ENCODE measurements at regions not wholly inside any gene's neighbourhood (a gene's known extent, or its start where the extent isn't known, plus 50 kb on each side); places are given as distances from the start of the nearest gene placed in this dataset.
A peak's percentile ranks its signal among the peaks of the same experiment; 100 is the strongest.

GRCh38 chr14:61188196-61188595, 92.9 kb downstream of the TMEM30B start:
- no peak overlapping the region for H2AFZ ChIP-seq (ENCODE audit: low read length)
- no peak overlapping the region for H3K9ac ChIP-seq (ENCODE audit: low read length)
- intact Hi-C loops (cut with micrococcal nuclease), result loop anchor here (2.0 kb wide), 1 partner anchor 65 kb away; no protein-coding TSS in a partner anchor
- no TSS peak for BruUV-seq (replicated peaks)
- no peaks in the 10 kb centered on the region for H3K27me3 ChIP-seq (ENCODE audit: low read length)
- no peaks in the 10 kb centered on the region for H3K9me2 ChIP-seq (replicated peaks; ENCODE audit: low read length)
- H3K79me2 ChIP-seq (ENCODE audit: low read length), result no peaks in the 10 kb centered on the region
- H3K4me3 ChIP-seq (ENCODE audit: low read length), result peak overlapping the region; percentile 65; the same call in 1 of the 2 replicates
- no peaks in the 10 kb centered on the region for H3K9me3 ChIP-seq (ENCODE audit: low read length)
- H3K36me3 ChIP-seq (ENCODE audit: low read depth, low read length), result no peaks in the 10 kb centered on the region
- no peaks in the 10 kb centered on the region for H4K20me1 ChIP-seq (ENCODE audit: low read length)
- ChIA-PET CTCF (no interaction called here), POLR2A (ENCODE audit: unreplicated experiment) (no interaction called here)
- H3F3A ChIP-seq (ENCODE audit: low read length, unreplicated experiment), result peaks cover 4% of the 10 kb centered on the region
- ATAC-seq (peak; percentile 7), DNase-seq (no peak)
- no peak overlapping the region for H3K27ac ChIP-seq (ENCODE audit: low read length)
- peaks cover 23% of the 10 kb centered on the region for H3K4me1 ChIP-seq (ENCODE audit: insufficient read depth, low read length)
- TF ChIP-seq EZH2phosphoT487 (IDR thresholded peaks at IDR 0.05; ENCODE audit: borderline replicate concordance, low read length), result no peak
- no peak for TF ChIP-seq CTCF (conservative IDR thresholded peaks at IDR 0.05; ENCODE audit: low read depth, low read length)
- no peak for TF ChIP-seq EZH2 (IDR thresholded peaks at IDR 0.05; ENCODE audit: low read length, unreplicated experiment)
- peak overlapping the region; percentile 73; the same call in 1 of the 2 replicates for H3K4me2 ChIP-seq (ENCODE audit: low read length)

GRCh38 chr14:61187196-61187905, 93.8 kb downstream of the TMEM30B start:
- ChIA-PET POLR2A (ENCODE audit: unreplicated experiment) (no interaction called here), CTCF (no interaction called here)
- peaks cover 4% of the 10 kb centered on the region for H3F3A ChIP-seq (ENCODE audit: low read length, unreplicated experiment)
- intact Hi-C loops (cut with micrococcal nuclease), result no loop called here
- no peaks in the 10 kb centered on the region for H4K20me1 ChIP-seq (ENCODE audit: low read length)
- no peaks in the 10 kb centered on the region for H3K27me3 ChIP-seq (ENCODE audit: low read length)
- no TSS peak for BruUV-seq (replicated peaks)
- H3K9ac ChIP-seq (ENCODE audit: low read length), result no peak overlapping the region
- peaks cover 23% of the 10 kb centered on the region for H3K4me1 ChIP-seq (ENCODE audit: insufficient read depth, low read length)
- H3K9me3 ChIP-seq (ENCODE audit: low read length), result no peaks in the 10 kb centered on the region
- no peak overlapping the region for H2AFZ ChIP-seq (ENCODE audit: low read length)
- H3K27ac ChIP-seq (ENCODE audit: low read length), result no peak overlapping the region
- DNase-seq, result no peak
- H3K79me2 ChIP-seq (ENCODE audit: low read length), result no peaks in the 10 kb centered on the region
- no peak overlapping the region for H3K4me2 ChIP-seq (ENCODE audit: low read length)
- no peaks in the 10 kb centered on the region for H3K9me2 ChIP-seq (replicated peaks; ENCODE audit: low read length)
- H3K4me3 ChIP-seq (ENCODE audit: low read length), result no peak overlapping the region
- no peaks in the 10 kb centered on the region for H3K36me3 ChIP-seq (ENCODE audit: low read depth, low read length)
- no peak for ATAC-seq
- TF ChIP-seq EZH2 (IDR thresholded peaks at IDR 0.05; ENCODE audit: low read length, unreplicated experiment), result no peak
- TF ChIP-seq CTCF (conservative IDR thresholded peaks at IDR 0.05; ENCODE audit: low read depth, low read length), result no peak
- TF ChIP-seq EZH2phosphoT487 (IDR thresholded peaks at IDR 0.05; ENCODE audit: borderline replicate concordance, low read length), result no peak

Data from PC-3 (cell line).